ENCODE measurements at regions not wholly inside any gene's neighbourhood (a gene's known extent, or its start where the extent isn't known, plus 50 kb on each side); places are given as distances from the start of the nearest gene placed in this dataset.
"Not testable (repeated sequence)": the region's sequence is repeated elsewhere in the genome, so short reads cannot be mapped to it uniquely, and the experiment has no call there.

DNA sequence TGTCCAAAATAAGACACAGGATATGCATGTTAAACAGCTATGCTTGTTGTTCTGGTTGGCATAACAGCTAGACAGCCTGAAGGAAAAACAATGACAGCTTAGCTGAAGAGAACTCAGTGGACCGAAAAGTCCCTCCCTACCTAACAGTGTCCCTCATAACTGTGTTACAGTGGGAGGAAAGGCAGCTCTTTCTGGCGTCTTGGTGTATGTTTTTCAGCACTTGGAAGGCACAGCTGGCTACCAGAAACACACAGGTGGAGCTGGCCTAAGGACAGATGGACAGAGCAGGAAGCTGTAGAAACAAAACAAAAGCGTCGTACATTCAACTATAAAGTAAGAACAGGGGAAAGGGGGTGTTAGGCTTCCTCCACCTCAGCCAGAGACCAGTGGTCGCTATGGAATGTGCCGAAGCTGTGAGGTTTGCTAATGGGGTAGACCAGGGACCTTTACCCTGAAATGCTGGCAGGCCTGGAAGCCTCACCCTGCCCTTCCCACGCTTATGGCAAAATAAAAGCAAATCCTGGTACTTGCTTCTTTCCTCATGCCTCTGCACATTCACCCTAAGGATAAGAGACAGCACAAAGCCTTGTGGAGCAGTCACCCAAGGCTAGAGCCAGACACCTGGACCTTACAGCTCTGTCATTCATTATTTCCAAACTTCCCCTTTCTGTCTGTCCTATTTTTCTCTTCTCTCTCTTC lies 103.5 kb upstream of the TRIB2 start:
- DNase-seq (ENCODE audit: low read depth, low spot score) = peak; percentile 51

DNA sequence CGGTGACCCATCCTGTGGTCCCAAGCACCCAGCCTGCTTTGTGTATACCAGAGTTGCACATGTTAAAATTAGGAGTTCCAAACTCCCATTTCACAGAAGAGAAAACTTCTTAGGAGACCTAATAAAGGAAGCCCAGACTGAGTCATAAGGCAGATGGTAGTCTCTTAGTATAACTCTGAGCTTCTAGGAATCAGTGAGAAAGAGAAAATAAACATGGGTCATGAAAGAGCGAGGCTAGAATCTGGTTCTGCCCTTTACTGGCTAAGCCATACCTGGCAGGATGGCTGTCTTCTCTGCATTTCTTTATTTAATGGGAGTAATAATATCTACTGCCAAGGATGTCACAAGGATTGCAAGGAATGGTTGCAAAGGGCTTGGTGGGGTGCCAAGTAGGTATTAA lies 101.2 kb upstream of the TRIB2 start:
- DNase-seq (ENCODE audit: low read depth, low spot score) = no peak

DNA sequence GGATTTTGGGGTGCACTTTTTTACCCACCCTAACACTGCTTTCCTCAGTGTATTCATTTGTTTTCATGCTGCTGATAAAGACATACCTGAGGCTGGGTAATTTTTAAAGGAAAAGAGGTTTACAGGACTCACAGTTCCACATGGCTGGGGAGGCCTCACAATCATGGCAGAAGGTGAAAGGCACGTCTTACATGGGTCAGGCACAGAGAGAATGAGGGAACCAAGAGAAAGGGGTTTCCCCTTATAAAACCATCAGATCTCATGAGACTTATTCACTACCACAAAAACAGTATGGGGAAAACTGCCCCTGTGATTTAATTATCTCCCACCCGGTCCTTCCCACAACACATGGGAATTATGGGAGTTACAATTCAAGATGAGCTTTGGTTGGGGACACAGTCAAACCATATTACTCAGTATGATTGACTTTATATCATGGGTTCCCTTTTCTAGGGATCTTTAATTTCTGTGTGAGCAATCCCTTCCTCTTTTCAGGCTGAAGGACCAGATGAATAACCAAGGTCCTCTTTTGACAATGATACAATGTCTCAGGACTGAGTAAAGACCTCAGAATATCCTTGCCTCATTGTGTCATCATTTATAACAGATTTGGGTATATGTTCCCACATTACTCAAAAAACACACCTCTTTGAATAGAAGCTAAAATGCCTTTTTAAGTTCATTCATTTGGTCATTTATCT lies 100.1 kb upstream of the TRIB2 start:
- DNase-seq (ENCODE audit: low read depth, low spot score) = no peak

DNA sequence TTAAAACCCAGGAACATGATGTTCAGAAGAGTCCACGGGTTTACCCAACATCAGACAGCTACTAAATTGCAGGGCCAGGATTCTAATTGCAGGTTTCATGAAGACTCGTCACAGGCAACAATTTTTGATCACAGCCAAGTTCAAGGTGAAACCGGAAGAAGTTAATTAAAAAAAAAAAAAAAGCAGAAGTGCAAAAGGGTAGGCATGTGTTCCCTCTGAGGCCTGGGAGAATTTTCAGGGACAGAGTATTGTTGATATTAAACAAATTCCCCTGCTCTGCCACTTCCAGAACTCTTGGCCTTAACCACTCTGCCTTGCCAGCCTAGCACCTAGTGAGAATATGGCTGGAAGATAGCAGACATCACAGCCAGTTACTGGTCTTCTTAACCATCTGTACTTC lies 99.4 kb upstream of the TRIB2 start:
- DNase-seq (ENCODE audit: low read depth, low spot score) = no peak

GRCh38 chr2:12617853-12618252 lies 98.9 kb upstream of the TRIB2 start:
- DNase-seq (ENCODE audit: low read depth, low spot score) = no peak

DNA sequence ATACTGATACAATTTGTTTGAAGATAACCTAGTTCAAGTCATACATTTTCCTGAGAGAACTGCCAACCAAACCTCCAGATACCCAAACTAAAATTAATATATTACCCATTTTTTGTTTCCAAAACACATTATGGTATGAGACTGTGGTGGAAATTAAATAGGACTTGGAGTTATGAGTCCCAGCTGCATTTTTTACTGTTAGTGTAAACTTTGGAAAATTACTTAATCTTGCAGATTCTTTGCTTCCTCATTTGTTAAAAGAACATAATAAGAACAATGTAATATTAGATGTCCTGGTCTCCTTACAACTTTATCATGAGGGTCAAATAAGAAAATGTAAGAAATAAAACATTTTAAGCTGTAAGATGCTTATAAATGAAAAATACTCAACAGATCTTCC lies 98.2 kb upstream of the TRIB2 start:
- DNase-seq (ENCODE audit: low read depth, low spot score) = no peak

DNA sequence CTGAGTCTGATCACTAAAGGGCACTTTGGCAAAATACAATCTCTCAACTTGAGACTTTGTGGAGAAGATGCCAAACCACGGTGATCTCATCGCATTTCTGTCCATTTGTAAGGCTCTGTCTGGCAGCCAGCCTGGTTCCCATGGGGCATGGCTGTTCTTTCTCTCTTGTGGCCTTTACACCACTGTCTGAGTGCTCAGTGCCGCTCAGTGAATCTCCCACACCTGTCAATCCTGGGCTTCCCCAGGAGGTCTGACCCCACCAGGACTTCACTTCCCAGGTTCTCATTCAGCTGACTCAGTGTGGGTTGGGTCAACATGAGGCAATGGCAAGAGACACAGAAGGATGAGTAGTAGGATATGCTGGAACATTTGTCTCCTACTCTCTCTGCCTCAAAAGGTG lies 96.8 kb upstream of the TRIB2 start:
- peak; percentile 96 for DNase-seq (ENCODE audit: low read depth, low spot score)

DNA sequence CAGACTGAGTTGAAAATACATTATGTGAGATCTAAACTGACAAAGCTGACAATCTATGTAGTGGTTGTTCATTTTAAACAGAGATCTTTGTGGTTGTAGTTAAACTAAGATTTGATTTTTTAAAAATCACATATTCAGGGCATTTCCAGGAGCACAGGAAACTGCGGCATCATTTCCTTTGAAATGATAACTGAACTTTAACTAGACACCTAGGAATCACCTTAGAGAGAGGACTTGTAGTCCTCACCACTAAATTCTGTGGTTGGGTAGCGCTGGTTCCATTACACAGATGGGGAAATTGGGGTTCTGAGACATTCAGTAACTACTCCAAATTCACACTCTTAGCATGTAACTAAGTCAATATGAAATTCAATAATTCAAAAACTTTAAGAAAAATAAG lies 96.0 kb upstream of the TRIB2 start:
- DNase-seq (ENCODE audit: low read depth, low spot score) = no peak

DNA sequence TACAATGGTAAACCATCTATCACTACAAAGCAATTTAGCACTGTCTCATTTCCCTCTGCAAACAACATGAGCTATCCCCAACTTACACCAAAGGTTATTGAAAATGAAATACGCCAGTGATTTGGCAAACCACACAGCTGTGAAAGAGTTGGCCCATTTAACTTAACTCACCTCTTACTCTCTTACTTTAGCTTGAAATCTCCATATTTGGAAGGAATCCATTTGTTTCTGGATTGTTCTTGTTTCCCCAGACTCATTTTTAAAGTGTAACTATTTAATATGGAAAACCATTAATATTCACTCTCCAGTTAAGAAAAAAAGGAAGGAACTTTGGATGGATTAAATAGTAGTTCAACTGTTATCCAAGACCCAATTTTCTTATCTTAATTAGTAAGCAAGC lies 93.7 kb upstream of the TRIB2 start:
- DNase-seq (ENCODE audit: low read depth, low spot score) = no peak

- DNase-seq (ENCODE audit: low read depth, low spot score) = no peak
Observed at GRCh38 chr2:12624384-12624783, 92.4 kb upstream of the TRIB2 start.

GRCh38 chr2:12624905-12625598 lies 91.7 kb upstream of the TRIB2 start:
- no peak for DNase-seq (ENCODE audit: low read depth, low spot score)

GRCh38 chr2:12628541-12628940 lies 88.2 kb upstream of the TRIB2 start:
- DNase-seq (ENCODE audit: low read depth, low spot score) = not testable (repeated sequence)

- DNase-seq (ENCODE audit: low read depth, low spot score) = peak; percentile 20
Observed at GRCh38 chr2:12636837-12637581, 79.7 kb upstream of the TRIB2 start.

DNA sequence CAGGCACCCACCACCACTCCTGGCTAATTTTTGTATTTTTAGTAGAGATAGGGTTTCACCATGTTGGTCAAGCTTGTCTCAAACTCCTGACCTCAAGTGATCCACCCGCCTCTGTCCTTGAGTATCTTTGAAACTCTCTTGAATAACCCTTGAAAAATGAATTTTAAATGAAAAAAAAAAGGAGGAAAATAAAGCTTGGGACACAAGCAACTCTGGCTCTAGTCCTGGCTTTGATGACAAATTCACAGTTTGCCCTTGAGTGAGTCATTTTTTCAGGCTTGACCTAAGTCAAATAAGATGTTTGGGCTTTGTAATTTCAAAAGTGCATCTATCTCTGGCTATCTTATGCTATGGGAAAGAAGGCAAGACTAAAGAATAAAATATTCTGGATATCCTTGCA lies 79.0 kb upstream of the TRIB2 start:
- DNase-seq (ENCODE audit: low read depth, low spot score) = no peak

DNA sequence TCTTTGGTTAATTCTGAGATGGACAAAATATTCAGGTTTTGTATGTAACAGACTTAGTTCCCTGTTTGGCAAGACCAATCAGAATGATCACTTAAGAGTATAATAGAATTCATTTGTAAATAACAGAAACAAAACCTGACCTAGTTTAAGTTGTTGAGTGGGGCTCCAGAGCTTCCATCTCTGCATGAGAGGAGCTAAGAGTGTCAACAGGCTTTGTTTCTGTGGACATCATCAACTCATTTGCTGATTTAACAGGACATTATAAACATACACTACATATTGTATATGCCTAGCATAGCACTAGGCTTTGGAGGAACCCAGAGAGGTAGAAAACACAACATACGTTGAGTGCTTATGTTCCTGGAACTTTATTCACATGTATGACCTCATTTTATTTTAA lies 75.3 kb upstream of the TRIB2 start:
- no peak for DNase-seq (ENCODE audit: low read depth, low spot score)

DNA sequence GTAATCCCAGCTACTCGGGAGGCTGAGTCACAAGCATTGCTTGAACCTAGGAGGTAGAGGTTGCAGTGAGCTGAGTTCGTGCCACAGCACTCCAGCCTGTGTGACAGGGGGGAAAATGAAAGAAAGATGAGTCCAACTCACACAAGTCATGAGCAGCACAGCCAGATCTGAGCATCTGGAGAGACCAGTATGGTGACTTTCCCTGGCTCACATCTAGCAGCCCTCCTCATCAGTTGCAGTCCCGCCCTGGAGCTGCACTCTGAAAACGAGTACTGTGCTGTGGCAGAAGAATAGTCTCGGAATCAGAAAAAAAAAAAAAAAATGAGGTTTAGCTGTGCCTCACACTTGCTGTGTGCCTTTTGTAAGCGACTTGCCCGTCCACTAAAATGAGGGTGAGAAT lies 74.4 kb upstream of the TRIB2 start:
- no peak for DNase-seq (ENCODE audit: low read depth, low spot score)

DNA sequence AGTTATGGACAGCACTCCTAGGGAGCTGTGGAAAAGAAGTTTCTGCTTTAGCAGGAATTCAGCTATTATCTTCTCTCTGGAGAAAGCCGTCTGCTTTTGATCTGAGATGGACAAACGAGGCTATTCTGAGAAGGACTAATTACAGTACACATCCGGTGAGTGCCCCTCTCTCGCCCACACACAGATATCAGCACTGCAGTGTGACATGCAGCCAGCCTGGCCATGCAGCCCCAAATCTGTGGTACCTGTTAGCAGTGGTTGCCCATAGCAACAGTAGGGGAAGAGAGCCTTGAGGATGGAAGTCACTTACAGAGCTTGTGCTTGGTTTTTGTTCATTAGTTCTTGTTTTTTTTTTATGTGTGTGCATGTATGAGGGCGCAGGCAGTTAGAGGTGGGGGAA lies 73.9 kb upstream of the TRIB2 start:
- DNase-seq (ENCODE audit: low read depth, low spot score) = no peak

- no peak for DNase-seq (ENCODE audit: low read depth, low spot score)
Observed at GRCh38 chr2:12649602-12650400, 66.9 kb upstream of the TRIB2 start.

DNA sequence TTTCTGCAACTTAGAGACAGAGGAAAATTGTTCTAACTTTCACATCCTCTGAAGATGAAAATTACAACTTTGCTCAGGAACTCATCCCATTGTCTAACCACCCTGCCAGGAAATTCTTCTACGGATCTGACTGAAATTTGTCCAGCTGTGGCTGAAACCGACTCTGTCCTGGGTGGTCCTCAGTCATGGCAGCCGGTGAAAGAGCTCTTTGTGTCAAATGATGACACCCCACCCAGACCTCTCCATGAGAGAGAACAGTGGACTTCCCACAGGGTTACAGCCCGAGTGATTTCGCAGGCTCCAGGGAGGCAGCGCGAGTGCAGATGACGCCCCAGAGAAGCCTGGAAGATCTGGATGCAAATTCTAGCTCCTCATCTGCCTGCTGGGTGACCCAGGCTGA lies 65.1 kb upstream of the TRIB2 start:
- no peak for DNase-seq (ENCODE audit: low read depth, low spot score)

GRCh38 chr2:12652723-12653122 lies 64.0 kb upstream of the TRIB2 start:
- no peak for DNase-seq (ENCODE audit: low read depth, low spot score)

GRCh38 chr2:12657560-12657959 lies 59.2 kb upstream of the TRIB2 start:
- no peak for DNase-seq (ENCODE audit: low read depth, low spot score)

Measured in astrocyte of the hippocampus (primary cell).